ENCODE measurements at regions not wholly inside any gene's neighbourhood (a gene's known extent, or its start where the extent isn't known, plus 50 kb on each side); places are given as distances from the start of the nearest gene placed in this dataset.

DNA sequence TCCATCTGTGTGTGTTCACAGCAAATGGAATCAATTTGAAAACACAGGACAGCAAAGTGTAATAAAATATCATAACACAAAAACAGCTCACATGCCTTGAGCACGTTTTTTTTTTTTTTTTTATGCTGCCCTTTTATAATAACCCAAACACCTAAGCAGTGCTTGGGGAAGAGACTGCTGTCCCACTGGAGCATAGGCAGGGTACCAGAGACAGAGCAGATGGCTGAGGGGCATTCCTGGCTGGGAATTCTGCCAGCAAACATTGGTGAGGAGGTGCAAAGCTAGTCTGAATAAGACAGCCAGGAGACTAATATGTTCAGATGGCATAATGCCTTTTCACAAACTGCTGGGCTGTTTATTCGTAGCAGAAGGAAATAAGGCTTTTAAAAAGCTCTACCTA is 58.1 kb upstream of the SV2C start:
- Histone ChIP-seq H3K23me2 (ENCODE audit: low read depth, low read length) (no peaks in the 10 kb centered on the region), H3K14ac (ENCODE audit: insufficient read length) (no peak overlapping the region), H3K4me1 (replicated peaks in 1 of 4; ENCODE audit: control insufficient read depth in 3 of 4, insufficient read depth in 4 of 4, low read length in 3 of 4) (no peaks in the 10 kb centered on the region), H2BK15ac (ENCODE audit: low read length) (no peak overlapping the region), H3K18ac (ENCODE audit: extremely low read depth, low read length) (no peak overlapping the region), H2AFZ (ENCODE audit: low read length) (no peak overlapping the region), H2BK12ac (ENCODE audit: low read depth, low read length) (no peak overlapping the region), H2BK120ac (replicated peaks; ENCODE audit: low read depth, low read length) (no peak overlapping the region), H4K8ac (ENCODE audit: extremely low read depth, insufficient read depth, low read length) (no peak overlapping the region), H3K9ac (replicated peaks in 1 of 4; ENCODE audit: extremely low read depth in 1 of 4, low read depth in 3 of 4, low read length in 3 of 4) (no peak overlapping the region), H3K56ac (replicated peaks; ENCODE audit: insufficient read length, low read depth, low read length) (no peak overlapping the region), H3K4me2 (ENCODE audit: insufficient read depth in 1 of 2, low read depth in 2 of 2, low read length in 2 of 2) (no peak overlapping the region), H2BK5ac (ENCODE audit: low read depth, low read length) (no peak overlapping the region), H3K9me3 (ENCODE audit: insufficient read depth in 2 of 2, low read depth in 1 of 2, low read length in 1 of 2) (no peaks in the 10 kb centered on the region), H4K91ac (replicated peaks; ENCODE audit: insufficient read length, low read length) (no peak overlapping the region), H3K4me3 (ENCODE audit: extremely low read depth in 1 of 4, insufficient read depth in 2 of 4, low read depth in 3 of 4, low read length in 4 of 4) (no peak overlapping the region), H3K79me2 (ENCODE audit: control insufficient read depth in 1 of 2, insufficient read depth in 2 of 2, low read length in 2 of 2) (no peaks in the 10 kb centered on the region), H2AK5ac (ENCODE audit: low read depth, low read length) (no peak overlapping the region), H3K27me3 (replicated peaks in 1 of 4; ENCODE audit: control insufficient read depth in 3 of 4, extremely low read depth in 1 of 4, insufficient read depth in 3 of 4, low read length in 3 of 4) (no peaks in the 10 kb centered on the region), H3K79me1 (ENCODE audit: low read depth, low read length) (no peaks in the 10 kb centered on the region), H3K23ac (ENCODE audit: insufficient read length) (no peak overlapping the region), H4K5ac (ENCODE audit: insufficient read length, low read depth, low read length) (no peak overlapping the region), H3K36me3 (ENCODE audit: control insufficient read depth in 2 of 4, insufficient read depth in 4 of 4, low read length in 3 of 4) (no peaks in the 10 kb centered on the region), H2BK20ac (ENCODE audit: low read length) (no peak overlapping the region), H3K27ac (ENCODE audit: low read depth, low read length) (no peak overlapping the region), H4K20me1 (replicated peaks in 1 of 2; ENCODE audit: control insufficient read depth in 1 of 2, insufficient read depth in 2 of 2, low read length in 2 of 2) (no peaks in the 10 kb centered on the region), H3K4ac (replicated peaks; ENCODE audit: insufficient read length, low read depth, low read length) (no peak overlapping the region)
- 55% methylated on average over 2 of the region's 2 CpGs; no CpG with 5 or more reads in 1 of the 2 experiments for WGBS, 2 experiments (ENCODE audit: extremely low coverage in 1 of 2, insufficient coverage in 1 of 2, insufficient read length in 1 of 2, insufficient replicate concordance in 2 of 2, low coverage in 1 of 2, low lambda C conversion rate in 2 of 2, missing lambda C conversion rate in 1 of 2)
- no peak for TF ChIP-seq TAF7 (optimal IDR thresholded peaks at IDR 0.05; ENCODE audit: borderline replicate concordance, low read depth, low read length)
- TF ChIP-seq CBX8 (IDR thresholded peaks at IDR 0.05; ENCODE audit: borderline replicate concordance, low read depth, low read length): no peak
- TF ChIP-seq RBBP5 (IDR thresholded peaks at IDR 0.05; ENCODE audit: borderline replicate concordance, low read depth, low read length): no peak
- TF ChIP-seq KDM4A (IDR thresholded peaks at IDR 0.05; ENCODE audit: low read depth, low read length, severe bottlenecking): no peak
- TF ChIP-seq NRF1 (IDR thresholded peaks at IDR 0.05; ENCODE audit: low read depth, low read length): no peak
- no peak for TF ChIP-seq CHD1 (IDR thresholded peaks at IDR 0.05; ENCODE audit: low read depth, low read length)
- TF ChIP-seq EGR1 (IDR thresholded peaks at IDR 0.05; ENCODE audit: borderline replicate concordance, low read depth, low read length): no peak
- no peak for TF ChIP-seq CBX5 (IDR thresholded peaks at IDR 0.05; ENCODE audit: low read depth, low read length)
- TF ChIP-seq JUN (IDR thresholded peaks at IDR 0.05; ENCODE audit: low read depth, low read length): no peak
- TF ChIP-seq RAD21 (IDR thresholded peaks at IDR 0.05 in 1 of 2, conservative IDR thresholded peaks at IDR 0.05 in 1 of 2; ENCODE audit: low read depth in 2 of 2, low read length in 2 of 2): no peak
- TF ChIP-seq POU5F1 (IDR thresholded peaks at IDR 0.05; ENCODE audit: low read depth, low read length): no peak
- no peak for TF ChIP-seq CHD2 (IDR thresholded peaks at IDR 0.05; ENCODE audit: low read length)
- TF ChIP-seq TEAD4 (IDR thresholded peaks at IDR 0.05; ENCODE audit: low read depth, low read length): no peak
- ChIA-PET POLR2A (ENCODE audit: partially characterized antibody) (no interaction called here), CTCF (ENCODE audit: partially characterized antibody) (interaction anchor here (1.1 kb wide), 1 partner anchor 15 kb away, joined by 3 read pairs; no protein-coding TSS in a partner anchor)
- no peak for DNase-seq (ENCODE audit: low read depth in 1 of 2, low spot score in 2 of 2)
- FAIRE-seq: no peak

Measured in H1 (cell line).